H9 (cell line): ENCODE measurements at regions not wholly inside any gene's neighbourhood (a gene's known extent, or its start where the extent isn't known, plus 50 kb on each side); places are given as distances from the start of the nearest gene placed in this dataset.

Experiments
- DNase-seq: peaks from one replicate; pipeline ENCODE4 v3.0.0-alpha.2; 2017
- H2AFZ ChIP-seq: one replicate; pipeline ENCODE4 v1.6.1; 2013; ENCODE audit warnings: mild to moderate bottlenecking, low read length, control low read depth, moderate library complexity
- H2AK5ac ChIP-seq: 2 replicates; pipeline ENCODE4 v1.6.1; 2013; ENCODE audit warnings: low read length, control low read depth, mixed read lengths; ENCODE audit not compliant: insufficient read length
- H2BK120ac ChIP-seq: one replicate; pipeline ENCODE4 v1.6.1; 2013; ENCODE audit warnings: low read depth, mild to moderate bottlenecking, low read length, control low read depth, inconsistent platforms; ENCODE audit not compliant: poor library complexity, severe bottlenecking
- H2BK12ac ChIP-seq: 2 replicates; pipeline ENCODE4 v1.6.1; 2013; ENCODE audit warnings: low read length, control low read depth, mixed read lengths, low read depth; ENCODE audit not compliant: insufficient read length
- H2BK15ac ChIP-seq: 2 replicates; pipeline ENCODE4 v1.6.1; 2013; ENCODE audit warnings: low read depth, low read length, control low read depth
- H2BK20ac ChIP-seq: one replicate; pipeline ENCODE4 v1.6.1; 2013; ENCODE audit warnings: low read depth, mild to moderate bottlenecking, low read length, control low read depth, inconsistent platforms; ENCODE audit not compliant: poor library complexity, severe bottlenecking
- H2BK5ac ChIP-seq: 2 replicates; pipeline ENCODE4 v1.6.1; 2013; ENCODE audit warnings: low read length, control low read depth, mixed read lengths; ENCODE audit not compliant: insufficient read length
- H3K14ac ChIP-seq: 2 replicates; pipeline ENCODE4 v1.6.1; 2013; ENCODE audit warnings: low read length, control low read depth; ENCODE audit not compliant: insufficient read depth
- H3K18ac ChIP-seq: 2 replicates; pipeline ENCODE4 v1.6.1; 2013; ENCODE audit warnings: low read depth, mild to moderate bottlenecking, mixed read lengths, low read length, control low read depth; ENCODE audit not compliant: insufficient read length
- H3K23ac ChIP-seq: 2 replicates; pipeline ENCODE4 v1.6.1; 2013; ENCODE audit warnings: low read length, control low read depth, mixed read lengths, low read depth; ENCODE audit not compliant: insufficient read length
- H3K23me2 ChIP-seq: 2 replicates; pipeline ENCODE4 v1.6.1; 2013; ENCODE audit warnings: low read depth, mild to moderate bottlenecking, mixed read lengths, low read length, control low read depth; ENCODE audit not compliant: insufficient read length, poor library complexity, severe bottlenecking
- H3K27ac ChIP-seq: 2 replicates; pipeline ENCODE4 v1.5.1; 2013; ENCODE audit warnings: low read length, control low read depth, mixed read lengths, low read depth; ENCODE audit not compliant: insufficient read length
- H3K27me3 ChIP-seq: 2 replicates; pipeline ENCODE4 v1.6.1; 2013; ENCODE audit warnings: low read length, control low read depth, inconsistent platforms; ENCODE audit not compliant: insufficient read depth
- H3K4ac ChIP-seq: 2 replicates; pipeline ENCODE4 v1.6.1; 2013; ENCODE audit warnings: low read depth, mild to moderate bottlenecking, control low read depth, inconsistent platforms, low read length, moderate library complexity
- H3K4me1 ChIP-seq: 2 replicates; pipeline ENCODE4 v1.6.1; 2013; ENCODE audit warnings: low read length, control low read depth, inconsistent platforms; ENCODE audit not compliant: insufficient read depth
- H3K4me2 ChIP-seq: 2 replicates; pipeline ENCODE4 v1.6.1; 2013; ENCODE audit warnings: low read length, control low read depth, mixed read lengths; ENCODE audit not compliant: insufficient read length, insufficient read depth
- H3K56ac ChIP-seq: 2 replicates; pipeline ENCODE4 v1.6.1; 2013; ENCODE audit warnings: low read depth, mild to moderate bottlenecking, mixed read lengths, low read length, control low read depth; ENCODE audit not compliant: insufficient read length
- H3K79me1 ChIP-seq: 2 replicates; pipeline ENCODE4 v1.6.1; 2013; ENCODE audit warnings: low read depth, mild to moderate bottlenecking, moderate library complexity, low read length, control low read depth, inconsistent platforms; ENCODE audit not compliant: insufficient read depth, poor library complexity, severe bottlenecking
- H3K79me2 ChIP-seq: 2 replicates; pipeline ENCODE4 v1.6.1; 2013; ENCODE audit warnings: low read length, control low read depth, inconsistent platforms; ENCODE audit not compliant: insufficient read depth
- H3K9ac ChIP-seq: 2 replicates; pipeline ENCODE4 v1.6.1; 2013; ENCODE audit warnings: low read length, control low read depth, mixed read lengths; ENCODE audit not compliant: insufficient read length; ENCODE audit errors: extremely low read depth
- H3K9me3 ChIP-seq: one replicate; pipeline ENCODE4 v1.6.1; 2013; ENCODE audit warnings: low read depth, low read length, inconsistent platforms; ENCODE audit not compliant: control insufficient read depth
- H3T11ph ChIP-seq: one replicate; pipeline ENCODE4 v1.6.1; 2013; ENCODE audit warnings: mild to moderate bottlenecking, low read length, control low read depth, inconsistent platforms
- H4K20me1 ChIP-seq: one replicate; pipeline ENCODE4 v1.6.1; 2013; ENCODE audit not compliant: control insufficient read depth, insufficient read length, insufficient read depth
- H4K5ac ChIP-seq: 2 replicates; pipeline ENCODE4 v1.6.1; 2013; ENCODE audit warnings: low read depth, mild to moderate bottlenecking, mixed read lengths, low read length, control low read depth; ENCODE audit not compliant: insufficient read length
- H4K8ac ChIP-seq: replicated peaks from 2 replicates; pipeline ENCODE4 v1.6.1; 2013; ENCODE audit warnings: low read length, control low read depth, mixed read lengths, low read depth; ENCODE audit not compliant: insufficient read length
- H4K91ac ChIP-seq: 2 replicates; pipeline ENCODE4 v1.6.1; 2013; ENCODE audit warnings: low read depth, mild to moderate bottlenecking, moderate library complexity, mixed read lengths, low read length, control low read depth; ENCODE audit not compliant: insufficient read length
- H3K27ac Mint-ChIP-seq, 3 experiments: 2 replicates in 2 of 3; 3 replicates in 1 of 3; pipeline ENCODE4 v1.8.0; 2020 to 2021; ENCODE audit warnings: mixed read lengths in 3 of 3, mild to moderate bottlenecking in 1 of 3, moderate library complexity in 1 of 3
- H3K27me3 Mint-ChIP-seq: 2 replicates; pipeline ENCODE4 v1.8.0; 2021; ENCODE audit warnings: low read depth, mild to moderate bottlenecking, moderate library complexity, mixed read lengths
- H3K36me3 Mint-ChIP-seq, 3 experiments: 2 replicates in 2 of 3; 3 replicates in 1 of 3; pipeline ENCODE4 v1.8.0; 2020 to 2021; ENCODE audit warnings: low read depth in 3 of 3, mixed read lengths in 3 of 3; ENCODE audit not compliant: insufficient read depth in 1 of 3
- H3K4me1 Mint-ChIP-seq, 2 experiments: 2 replicates each; pipeline ENCODE4 v1.8.0; 2020; ENCODE audit warnings: mixed read lengths in 2 of 2
- H3K4me3 Mint-ChIP-seq, 2 experiments: 2 replicates in 1 of 2; 3 replicates in 1 of 2; pipeline ENCODE4 v1.8.0; 2020 to 2021; ENCODE audit warnings: mild to moderate bottlenecking in 2 of 2, mixed read lengths in 2 of 2, moderate library complexity in 1 of 2
- H3K9me3 Mint-ChIP-seq, 2 experiments: 2 replicates in 1 of 2; 3 replicates in 1 of 2; pipeline ENCODE4 v1.8.0; 2020; ENCODE audit warnings: mild to moderate bottlenecking in 2 of 2, mixed read lengths in 2 of 2, moderate library complexity in 1 of 2
- CTCF ChIP-seq: fragments of 200-600 bp; sonication (generic); conservative IDR thresholded peaks from 3 replicates; pipeline ENCODE4 v1.8.0; 2021; ENCODE audit warnings: antibody characterized with exemption, mild to moderate bottlenecking

GRCh38 chr4:156322592-156322991 is 368.9 kb upstream of the CTSO start:
- H2AK5ac ChIP-seq, result no peak overlapping the region
- no peaks in the 10 kb centered on the region for H3K23me2 ChIP-seq
- no peak for TF ChIP-seq CTCF
- no peak overlapping the region for H2BK5ac ChIP-seq
- no peak overlapping the region for H2BK12ac ChIP-seq
- no peaks in the 10 kb centered on the region for H4K20me1 ChIP-seq
- H3K27ac ChIP-seq, result no peak overlapping the region
- Mint-ChIP-seq H3K4me1 (peaks cover 0 to 6% of the 10 kb centered on the region in 2 experiments; a peak in 1 of 4 replicates), H3K4me3 (no peak overlapping the region), H3K27ac (no peak overlapping the region), H3K36me3 (peaks cover 0 to 3% (median 0%) of the 10 kb centered on the region in 3 experiments; a peak in 2 of 7 replicates), H3K9me3 (peaks cover 0 to 3% of the 10 kb centered on the region in 2 experiments; a peak in 1 of 5 replicates), H3K27me3 (no peaks in the 10 kb centered on the region)
- no peak overlapping the region for H3K18ac ChIP-seq
- no peak overlapping the region for H3K9ac ChIP-seq
- H3K27me3 ChIP-seq, result no peaks in the 10 kb centered on the region
- H4K8ac ChIP-seq, result no peak overlapping the region
- H4K91ac ChIP-seq, result no peak overlapping the region
- no peak overlapping the region for H3T11ph ChIP-seq
- H2AFZ ChIP-seq, result no peak overlapping the region
- no peak overlapping the region for H2BK120ac ChIP-seq
- H3K4ac ChIP-seq, result no peak overlapping the region
- no peak overlapping the region for H4K5ac ChIP-seq
- no peak overlapping the region for H3K56ac ChIP-seq
- H3K79me2 ChIP-seq, result no peaks in the 10 kb centered on the region
- no peak overlapping the region for H3K23ac ChIP-seq
- H3K4me2 ChIP-seq, result no peak overlapping the region
- H3K9me3 ChIP-seq, result no peaks in the 10 kb centered on the region
- no peaks in the 10 kb centered on the region for H3K4me1 ChIP-seq
- DNase-seq, result no peak
- H2BK20ac ChIP-seq, result no peak overlapping the region
- no peaks in the 10 kb centered on the region for H3K79me1 ChIP-seq
- no peak overlapping the region for H3K14ac ChIP-seq
- no peak overlapping the region for H2BK15ac ChIP-seq
